ENCODE measurements at regions not wholly inside any gene's neighbourhood (a gene's known extent, or its start where the extent isn't known, plus 50 kb on each side); places are given as distances from the start of the nearest gene placed in this dataset.

DNA sequence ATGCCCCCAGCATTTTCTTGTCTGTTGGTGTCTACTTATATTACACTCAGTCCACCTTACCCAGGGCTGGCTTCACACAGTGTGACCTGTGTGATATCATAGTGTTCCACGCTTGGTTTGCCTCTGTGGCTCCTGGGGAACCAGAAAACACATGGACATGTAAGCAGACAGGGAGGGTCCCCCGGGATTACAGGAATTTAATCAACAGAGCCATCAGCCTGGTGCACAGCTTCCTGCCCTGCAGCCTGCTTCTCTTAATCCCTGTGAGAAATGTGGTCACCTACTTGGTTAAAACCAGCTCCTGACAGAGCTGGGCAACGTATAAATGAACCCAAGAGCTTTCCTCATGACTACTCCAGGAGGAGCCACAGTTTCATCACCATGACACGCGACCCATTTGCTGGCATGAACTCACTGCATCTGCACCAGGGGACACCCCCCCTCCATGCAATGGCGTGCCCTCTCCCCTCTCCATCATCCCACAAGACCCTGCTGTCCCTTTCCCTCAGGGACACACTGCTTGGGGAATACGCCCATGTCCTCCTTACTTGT lies 152.1 kb downstream of the UQCRFS1 start:
- no peak overlapping the region for H3K4me2 ChIP-seq (ENCODE audit: insufficient read depth, low read length)
- H2AFZ ChIP-seq (ENCODE audit: low read depth, low read length) = no peak overlapping the region
- FAIRE-seq = no peak
- DNase-seq (ENCODE audit: low read depth, low spot score) = no peak
- H3K9me3 ChIP-seq (replicated peaks; ENCODE audit: control insufficient read depth, insufficient read depth, low read length) = peaks cover 5% of the 10 kb centered on the region
- H3K9me1 ChIP-seq (replicated peaks; ENCODE audit: control insufficient read depth, extremely low read depth, insufficient read depth, low read length) = no peaks in the 10 kb centered on the region
- no peak overlapping the region for H3K4me3 ChIP-seq (replicated peaks in 1 of 3; ENCODE audit: insufficient read depth in 1 of 3, low read depth in 1 of 3, low read length in 3 of 3)
- BruUV-seq (replicated peaks) = no TSS peak
- no peaks in the 10 kb centered on the region for H3K79me2 ChIP-seq (ENCODE audit: control insufficient read depth, insufficient read depth, low read length)
- H3K27me3 ChIP-seq (ENCODE audit: control insufficient read depth in 2 of 2, insufficient read depth in 2 of 2, low read length in 2 of 2) = no peaks in the 10 kb centered on the region
- H3K27ac ChIP-seq (ENCODE audit: insufficient read depth, low read depth, low read length) = no peak overlapping the region
- intact Hi-C loops (cut with micrococcal nuclease) = no loop called here
- no peaks in the 10 kb centered on the region for H4K20me1 ChIP-seq (replicated peaks; ENCODE audit: control insufficient read depth, extremely low read depth, insufficient read depth, low read length)
- dilution Hi-C loops (cut with MboI; ENCODE audit: extremely low pct_ligation_motif_present, low sequenced_read_pairs) = no loop called here
- POLR2A ChIA-PET = no interaction called here
- H3K36me3 ChIP-seq (ENCODE audit: control insufficient read depth in 2 of 2, extremely low read depth in 1 of 2, insufficient read depth in 2 of 2, low read length in 2 of 2) = no peaks in the 10 kb centered on the region
- CTCF ChIA-PET = no interaction called here
- TF ChIP-seq JUN (IDR thresholded peaks at IDR 0.05; ENCODE audit: borderline replicate concordance, insufficient read depth, insufficient read length, low read depth) (no peak), POLR2A (IDR thresholded peaks at IDR 0.05; ENCODE audit: low read depth, low read length) (no peak), EZH2 (IDR thresholded peaks at IDR 0.05; ENCODE audit: borderline replicate concordance, low read depth, low read length, severe bottlenecking) (no peak), GATA2 (IDR thresholded peaks at IDR 0.05; ENCODE audit: insufficient read depth, insufficient read length, low read depth, low read length) (no peak)
- TF ChIP-seq, protein P1, sequence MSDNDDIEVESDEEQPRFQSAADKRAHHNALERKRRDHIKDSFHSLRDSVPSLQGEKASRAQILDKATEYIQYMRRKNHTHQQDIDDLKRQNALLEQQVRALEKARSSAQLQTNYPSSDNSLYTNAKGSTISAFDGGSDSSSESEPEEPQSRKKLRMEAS (IDR thresholded peaks at IDR 0.05; ENCODE audit: insufficient read depth, insufficient read length) = no peak
- H3K4me1 ChIP-seq (ENCODE audit: control insufficient read depth, extremely low read depth, insufficient read depth, low read length) = no peaks in the 10 kb centered on the region
- H3K9ac ChIP-seq (replicated peaks; ENCODE audit: extremely low read depth, insufficient read depth, low read length) = no peak overlapping the region

DNA sequence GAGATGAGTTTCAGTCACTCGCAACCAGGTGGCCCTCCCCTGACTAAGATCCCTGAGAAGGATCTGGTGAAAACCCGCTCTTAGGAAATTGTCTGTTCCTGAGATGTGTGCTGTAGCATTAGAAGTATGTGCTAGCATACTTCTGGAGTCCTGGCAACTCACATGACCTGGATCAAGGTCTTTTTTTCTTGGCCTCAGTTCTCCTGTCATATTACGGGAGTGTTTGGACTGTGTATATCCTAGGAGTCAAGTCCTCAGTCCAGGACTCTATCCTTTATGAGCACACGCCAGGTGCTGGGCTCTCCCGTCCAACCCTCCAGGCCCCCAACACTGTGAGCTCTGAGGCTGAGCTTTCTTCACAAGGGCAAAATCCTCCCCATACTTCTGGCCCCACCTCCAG lies 156.4 kb downstream of the UQCRFS1 start:
- no peaks in the 10 kb centered on the region for H4K20me1 ChIP-seq (replicated peaks; ENCODE audit: control insufficient read depth, extremely low read depth, insufficient read depth, low read length)
- H3K9me3 ChIP-seq (replicated peaks; ENCODE audit: control insufficient read depth, insufficient read depth, low read length) = peaks cover 5% of the 10 kb centered on the region
- H3K4me1 ChIP-seq (ENCODE audit: control insufficient read depth, extremely low read depth, insufficient read depth, low read length) = no peaks in the 10 kb centered on the region
- no peak overlapping the region for H3K9ac ChIP-seq (replicated peaks; ENCODE audit: extremely low read depth, insufficient read depth, low read length)
- no peak for FAIRE-seq
- H3K36me3 ChIP-seq (ENCODE audit: control insufficient read depth in 2 of 2, extremely low read depth in 1 of 2, insufficient read depth in 2 of 2, low read length in 2 of 2) = no peaks in the 10 kb centered on the region
- no peak overlapping the region for H2AFZ ChIP-seq (ENCODE audit: low read depth, low read length)
- H3K79me2 ChIP-seq (ENCODE audit: control insufficient read depth, insufficient read depth, low read length) = no peaks in the 10 kb centered on the region
- H3K27ac ChIP-seq (ENCODE audit: insufficient read depth, low read depth, low read length) = no peak overlapping the region
- TF ChIP-seq FOS (IDR thresholded peaks at IDR 0.05; ENCODE audit: borderline replicate concordance, insufficient read depth, low read length) = no peak
- TF ChIP-seq MYC (IDR thresholded peaks at IDR 0.05; ENCODE audit: low read depth, low read length) = no peak
- TF ChIP-seq, protein P1 (IDR thresholded peaks at IDR 0.05; ENCODE audit: insufficient read depth, insufficient read length) = no peak
- TF ChIP-seq POLR2A (IDR thresholded peaks at IDR 0.05; ENCODE audit: low read depth, low read length) = no peak
- TF ChIP-seq EZH2 (IDR thresholded peaks at IDR 0.05; ENCODE audit: borderline replicate concordance, low read depth, low read length, severe bottlenecking) = no peak
- TF ChIP-seq, protein P2, sequence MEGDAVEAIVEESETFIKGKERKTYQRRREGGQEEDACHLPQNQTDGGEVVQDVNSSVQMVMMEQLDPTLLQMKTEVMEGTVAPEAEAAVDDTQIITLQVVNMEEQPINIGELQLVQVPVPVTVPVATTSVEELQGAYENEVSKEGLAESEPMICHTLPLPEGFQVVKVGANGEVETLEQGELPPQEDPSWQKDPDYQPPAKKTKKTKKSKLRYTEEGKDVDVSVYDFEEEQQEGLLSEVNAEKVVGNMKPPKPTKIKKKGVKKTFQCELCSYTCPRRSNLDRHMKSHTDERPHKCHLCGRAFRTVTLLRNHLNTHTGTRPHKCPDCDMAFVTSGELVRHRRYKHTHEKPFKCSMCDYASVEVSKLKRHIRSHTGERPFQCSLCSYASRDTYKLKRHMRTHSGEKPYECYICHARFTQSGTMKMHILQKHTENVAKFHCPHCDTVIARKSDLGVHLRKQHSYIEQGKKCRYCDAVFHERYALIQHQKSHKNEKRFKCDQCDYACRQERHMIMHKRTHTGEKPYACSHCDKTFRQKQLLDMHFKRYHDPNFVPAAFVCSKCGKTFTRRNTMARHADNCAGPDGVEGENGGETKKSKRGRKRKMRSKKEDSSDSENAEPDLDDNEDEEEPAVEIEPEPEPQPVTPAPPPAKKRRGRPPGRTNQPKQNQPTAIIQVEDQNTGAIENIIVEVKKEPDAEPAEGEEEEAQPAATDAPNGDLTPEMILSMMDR (IDR thresholded peaks at IDR 0.05; ENCODE audit: extremely low read depth in 1 of 2, insufficient read depth in 1 of 2, low read depth in 1 of 2, low read length in 2 of 2) = no peak
- no peak for TF ChIP-seq GATA2 (IDR thresholded peaks at IDR 0.05; ENCODE audit: insufficient read depth, insufficient read length, low read depth, low read length)
- no peak overlapping the region for H3K4me3 ChIP-seq (replicated peaks in 1 of 3; ENCODE audit: insufficient read depth in 1 of 3, low read depth in 1 of 3, low read length in 3 of 3)
- POLR2A ChIA-PET = no interaction called here
- intact Hi-C loops (cut with micrococcal nuclease) = no loop called here
- H3K27me3 ChIP-seq (ENCODE audit: control insufficient read depth in 2 of 2, insufficient read depth in 2 of 2, low read length in 2 of 2) = no peaks in the 10 kb centered on the region
- dilution Hi-C loops (cut with MboI; ENCODE audit: extremely low pct_ligation_motif_present, low sequenced_read_pairs) = no loop called here
- no peak overlapping the region for H3K4me2 ChIP-seq (ENCODE audit: insufficient read depth, low read length)
- DNase-seq (ENCODE audit: low read depth, low spot score) = no peak
- no peaks in the 10 kb centered on the region for H3K9me1 ChIP-seq (replicated peaks; ENCODE audit: control insufficient read depth, extremely low read depth, insufficient read depth, low read length)
- CTCF ChIA-PET = no interaction called here
- no TSS peak for BruUV-seq (replicated peaks)

Data from endothelial cell of umbilical vein (primary cell).